Transverse colon (tissue), 4 donors: ENCODE measurements at regions not wholly inside any gene's neighbourhood (a gene's known extent, or its start where the extent isn't known, plus 50 kb on each side); places are given as distances from the start of the nearest gene placed in this dataset.

Experiments
- CTCF ChIP-seq, 5 experiments: fragments of 200-600 bp in 3 of 5; fragments of 450-650 bp in 2 of 5; sonication (generic) in 3 of 5; IDR thresholded peaks; 1 replicate in 2 of 5; 2 replicates in 3 of 5; pipeline ENCODE4 v1.5.1; 2016 to 2017; ENCODE audit warnings: antibody characterized with exemption in 5 of 5, inconsistent platforms in 3 of 5, mild to moderate bottlenecking in 2 of 5, moderate library complexity in 1 of 5
- EP300 ChIP-seq: sonication (generic); formaldehyde crosslinking; IDR thresholded peaks from one replicate; pipeline ENCODE4 v1.6.1; 2017; ENCODE audit warnings: antibody characterized with exemption, low read depth
- POLR2A ChIP-seq: fragments of 450-650 bp; IDR thresholded peaks from one replicate; pipeline ENCODE4 v1.6.1; 2016; ENCODE audit warnings: antibody characterized with exemption, mild to moderate bottlenecking, moderate library complexity
- POLR2AphosphoS5 ChIP-seq, 3 donors: sonication (generic); formaldehyde crosslinking; IDR thresholded peaks; one replicate each; pipeline ENCODE4 v1.6.1; 2016; ENCODE audit warnings: antibody characterized with exemption in 3 of 3

GRCh38 chr17:54505404-54505803 lies 395.2 kb upstream of the TOM1L1 start:
- no peak for TF ChIP-seq CTCF (IDR thresholded peaks at IDR 0.05)
- TF ChIP-seq POLR2A = no peak
- no peak for TF ChIP-seq EP300
- no peak for TF ChIP-seq POLR2AphosphoS5 (IDR thresholded peaks at IDR 0.05)
